ENCODE measurements at regions not wholly inside any gene's neighbourhood (a gene's known extent, or its start where the extent isn't known, plus 50 kb on each side); places are given as distances from the start of the nearest gene placed in this dataset.

DNA sequence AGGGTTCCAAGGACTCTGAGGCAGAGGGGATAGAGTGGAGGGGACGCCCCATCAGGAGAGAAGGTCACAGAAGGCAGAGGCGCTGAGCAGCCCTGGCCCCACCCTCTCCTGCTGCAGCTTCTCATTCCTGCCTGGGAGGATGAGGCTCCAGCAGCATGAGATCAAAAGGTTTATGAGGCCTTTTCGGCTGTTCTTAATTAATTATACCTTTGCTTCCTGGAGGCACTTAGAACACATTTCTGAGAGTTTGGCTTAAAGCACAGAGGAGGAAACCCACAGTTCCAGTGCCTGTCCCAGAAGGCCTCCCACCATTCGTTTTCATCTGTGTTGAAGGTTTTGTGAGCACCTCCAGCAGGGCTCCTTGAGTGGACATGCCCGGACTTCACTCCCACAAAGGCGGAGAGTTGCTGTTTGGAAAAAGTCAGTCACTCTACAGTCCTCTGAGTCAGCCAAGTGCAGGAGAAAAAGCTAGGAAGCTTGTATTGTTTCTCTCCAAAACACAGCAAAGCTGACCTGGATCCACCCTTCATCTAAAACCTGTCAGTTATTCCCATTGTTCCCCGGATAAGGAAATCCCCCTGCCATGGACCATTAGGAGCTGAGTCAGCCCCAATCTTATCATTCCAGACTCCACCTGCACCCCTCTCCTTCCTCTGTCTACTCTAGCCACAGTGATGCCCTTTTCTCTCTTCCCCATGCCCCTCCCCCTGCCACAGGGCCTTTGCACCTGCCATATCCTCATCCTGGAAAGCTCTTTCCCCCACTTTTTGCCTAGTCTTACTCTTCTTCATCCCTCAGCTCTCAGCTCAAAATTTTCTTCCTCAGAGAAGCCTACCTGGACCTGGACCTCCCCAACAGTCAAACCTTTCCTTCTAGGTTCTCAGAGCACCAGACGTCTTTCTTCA, 276.8 kb downstream of the FBXW7 start:
- TF ChIP-seq, protein P1, sequence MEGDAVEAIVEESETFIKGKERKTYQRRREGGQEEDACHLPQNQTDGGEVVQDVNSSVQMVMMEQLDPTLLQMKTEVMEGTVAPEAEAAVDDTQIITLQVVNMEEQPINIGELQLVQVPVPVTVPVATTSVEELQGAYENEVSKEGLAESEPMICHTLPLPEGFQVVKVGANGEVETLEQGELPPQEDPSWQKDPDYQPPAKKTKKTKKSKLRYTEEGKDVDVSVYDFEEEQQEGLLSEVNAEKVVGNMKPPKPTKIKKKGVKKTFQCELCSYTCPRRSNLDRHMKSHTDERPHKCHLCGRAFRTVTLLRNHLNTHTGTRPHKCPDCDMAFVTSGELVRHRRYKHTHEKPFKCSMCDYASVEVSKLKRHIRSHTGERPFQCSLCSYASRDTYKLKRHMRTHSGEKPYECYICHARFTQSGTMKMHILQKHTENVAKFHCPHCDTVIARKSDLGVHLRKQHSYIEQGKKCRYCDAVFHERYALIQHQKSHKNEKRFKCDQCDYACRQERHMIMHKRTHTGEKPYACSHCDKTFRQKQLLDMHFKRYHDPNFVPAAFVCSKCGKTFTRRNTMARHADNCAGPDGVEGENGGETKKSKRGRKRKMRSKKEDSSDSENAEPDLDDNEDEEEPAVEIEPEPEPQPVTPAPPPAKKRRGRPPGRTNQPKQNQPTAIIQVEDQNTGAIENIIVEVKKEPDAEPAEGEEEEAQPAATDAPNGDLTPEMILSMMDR (IDR thresholded peaks at IDR 0.05; ENCODE audit: low read length): no peak
- TF ChIP-seq EZH2 (optimal IDR thresholded peaks at IDR 0.05; ENCODE audit: low read depth, low read length) (no peak), EZH2phosphoT487 (IDR thresholded peaks at IDR 0.05; ENCODE audit: low read length) (no peak)
